K562 (cell line): ENCODE measurements at regions not wholly inside any gene's neighbourhood (a gene's known extent, or its start where the extent isn't known, plus 50 kb on each side); places are given as distances from the start of the nearest gene placed in this dataset.

Source experiments
- ATAC-seq: fragments of 200-7000 bp; cut with Tn5 transposase; 3 replicates; pipeline ENCODE4 v1.9.1; 2020; ENCODE audit warnings: moderate library complexity
- BruUV-seq: library from RNA; stranded (reverse); fragments of 400-500 nt; replicated peaks from 2 replicates; lab custom pipeline; 2021; lab: Mats Ljungman, UMichigan
- CTCF ChIA-PET: fragments of 300-600 bp; formaldehyde crosslinking; extraction: SDS; loops from one replicate; lab custom pipeline; 2021; ENCODE audit warnings: low intra/inter-chr PET ratio; lab: Yijun Ruan, JAX
- POLR2A ChIA-PET: fragments of 300-600, 350-650 bp; sonication (Branson Sonifier 250); formaldehyde crosslinking; extraction: SDS; loops from one replicate; lab custom pipeline; 2021; ENCODE audit warnings: antibody characterized with exemption, inconsistent platforms; lab: Yijun Ruan, JAX
- DNase-seq, 4 experiments: peaks; one replicate each; pipeline versions ENCODE4 v3.0.0 to v3.0.0-alpha.2; 2011 to 2018; ENCODE audit warnings: low spot score in 3 of 4, mixed read lengths in 3 of 4; ENCODE audit errors: extremely low read depth in 1 of 4
- FAIRE-seq: peaks from 2 replicates; lab custom pipeline; 2011; peaks lifted over from hg19 to GRCh38; lab: Jason Lieb, UNC
- H2AFZ ChIP-seq: 2 replicates; pipeline ENCODE4 v1.6.0; 2011; ENCODE audit warnings: low read depth, low read length, control low read depth, inconsistent platforms
- H3K27ac ChIP-seq: fragments of 200-600 bp; 3 replicates; pipeline ENCODE4 v1.8.0; 2011; ENCODE audit warnings: low read depth, mild to moderate bottlenecking, control low read depth, inconsistent platforms, low read length, moderate library complexity, mixed read lengths; ENCODE audit errors: extremely low read depth
- H3K27me3 ChIP-seq, 2 experiments: fragments of 300-600 bp in 1 of 2; 2 replicates in 1 of 2; 3 replicates in 1 of 2; pipeline versions ENCODE4 v1.6.0 to v1.8.0; 2011; ENCODE audit warnings: inconsistent platforms in 2 of 2, low read length in 2 of 2, mild to moderate bottlenecking in 1 of 2, mixed read lengths in 1 of 2, moderate library complexity in 1 of 2; ENCODE audit not compliant: control insufficient read depth in 2 of 2, insufficient read depth in 2 of 2
- H3K36me3 ChIP-seq: fragments of 300-600 bp; 3 replicates; pipeline ENCODE4 v1.8.0; 2011; ENCODE audit warnings: mild to moderate bottlenecking, low read length, inconsistent platforms; ENCODE audit not compliant: control insufficient read depth, insufficient read depth
- H3K4me1 ChIP-seq, 2 experiments: fragments of 200-600 bp in 1 of 2; replicated peaks in 1 of 2; 2 replicates in 1 of 2; 3 replicates in 1 of 2; pipeline versions ENCODE4 v1.5.1 to v1.8.0; 2011; ENCODE audit warnings: inconsistent platforms in 2 of 2, low read length in 2 of 2, mild to moderate bottlenecking in 1 of 2, mixed read lengths in 1 of 2, moderate library complexity in 1 of 2; ENCODE audit not compliant: control insufficient read depth in 2 of 2, insufficient read depth in 2 of 2
- H3K4me2 ChIP-seq: 2 replicates; pipeline ENCODE4 v1.6.1; 2011; ENCODE audit warnings: low read length, control low read depth, inconsistent platforms, mixed read lengths; ENCODE audit not compliant: insufficient read depth
- H3K4me3 ChIP-seq: fragments of 200-600 bp; sonication (generic), shearing (Covaris generic); 2 replicates; pipeline ENCODE4 v1.5.1; 2016; ENCODE audit warnings: control low read depth, inconsistent platforms
- H3K79me2 ChIP-seq: fragments of 200-600 bp; 3 replicates; pipeline ENCODE4 v1.8.0; 2011; ENCODE audit warnings: low read length, inconsistent platforms; ENCODE audit not compliant: control insufficient read depth, insufficient read depth
- H3K9ac ChIP-seq, 2 experiments: 2 replicates each; pipeline versions ENCODE4 v1.6.0 to v1.6.1; 2011; ENCODE audit warnings: low read depth in 2 of 2, low read length in 2 of 2, control low read depth in 1 of 2, inconsistent platforms in 1 of 2, mild to moderate bottlenecking in 1 of 2, mixed read lengths in 1 of 2; ENCODE audit not compliant: insufficient read depth in 1 of 2
- H3K9me1 ChIP-seq: one replicate; pipeline ENCODE4 v1.6.0; 2011; ENCODE audit warnings: inconsistent platforms, mild to moderate bottlenecking, low read length, moderate library complexity; ENCODE audit not compliant: control insufficient read depth, insufficient read depth
- H3K9me3 ChIP-seq: replicated peaks from 2 replicates; pipeline ENCODE4 v1.5.1; 2011; ENCODE audit warnings: low read depth, low read length, inconsistent platforms; ENCODE audit not compliant: control insufficient read depth, insufficient read depth
- H4K20me1 ChIP-seq: replicated peaks from 2 replicates; pipeline ENCODE4 v1.6.1; 2011; ENCODE audit warnings: low read length, inconsistent platforms, mixed read lengths; ENCODE audit not compliant: control insufficient read depth, insufficient read depth
- CCNT2 ChIP-seq: IDR thresholded peaks from 2 replicates; pipeline ENCODE4 v1.6.1; 2011; ENCODE audit warnings: borderline replicate concordance, low read depth, mild to moderate bottlenecking, moderate library complexity, mixed read lengths, low read length; ENCODE audit not compliant: insufficient read length; ENCODE audit errors: extremely low read depth
- EHMT2 ChIP-seq: fragments of 450-650 bp; IDR thresholded peaks from 2 replicates; pipeline ENCODE4 v1.6.1; 2018; ENCODE audit warnings: antibody characterized with exemption
- ETV6 ChIP-seq, 3 experiments: fragments of 150-350 bp in 1 of 3; sonication (generic) in 1 of 3; formaldehyde crosslinking in 1 of 3; IDR thresholded peaks; 2 replicates each; pipeline versions ENCODE4 v1.6.1 to v1.8.0; 2014 to 2022; ENCODE audit warnings: borderline replicate concordance in 2 of 3, low read depth in 2 of 3, antibody characterized with exemption in 1 of 3, low read length in 1 of 3, mild to moderate bottlenecking in 1 of 3, missing genetic modification reagents in 1 of 3
- FOXK1 ChIP-seq: sonication (generic); formaldehyde crosslinking; IDR thresholded peaks from 2 replicates; pipeline ENCODE4 v1.8.0; 2022; ENCODE audit warnings: missing genetic modification reagents, mild to moderate bottlenecking, borderline replicate concordance
- IFI16 ChIP-seq: fragments of 250-450 bp; sonication (Bioruptor Pico); IDR thresholded peaks from 2 replicates; pipeline ENCODE4 v2.1.2; 2022; ENCODE audit warnings: mild to moderate bottlenecking, inconsistent platforms
- NFE2 ChIP-seq: IDR thresholded peaks from 2 replicates; pipeline ENCODE4 v1.6.1; 2014; ENCODE audit warnings: antibody characterized with exemption, low read depth
- NKRF ChIP-seq: fragments of 450-650 bp; IDR thresholded peaks from 2 replicates; pipeline ENCODE4 v1.6.1; 2016; ENCODE audit warnings: borderline replicate concordance
- PCBP1 ChIP-seq: fragments of 200-400 bp; formaldehyde crosslinking; IDR thresholded peaks from 2 replicates; pipeline ENCODE4 v1.6.1; 2018; ENCODE audit warnings: mild to moderate bottlenecking, low read depth, low read length; ENCODE audit not compliant: poor library complexity, severe bottlenecking
- POLR3G ChIP-seq: IDR thresholded peaks from 2 replicates; pipeline ENCODE4 v1.6.1; 2011; ENCODE audit not compliant: insufficient read length, insufficient replicate concordance; ENCODE audit errors: extremely low read depth
- TEAD4 ChIP-seq, 2 experiments: sonication (generic) in 1 of 2; formaldehyde crosslinking in 1 of 2; IDR thresholded peaks; 2 replicates each; pipeline versions ENCODE4 v1.6.1 to v1.8.0; 2012 to 2022; ENCODE audit warnings: borderline replicate concordance in 1 of 2, inconsistent platforms in 1 of 2, low read length in 1 of 2, mild to moderate bottlenecking in 1 of 2, missing genetic modification reagents in 1 of 2
- ZNF655 ChIP-seq: fragments of 250-450 bp; sonication (Bioruptor Pico); IDR thresholded peaks from 2 replicates; pipeline ENCODE4 v1.5.0; 2021
- WGBS: fragments of 100-300 bp; shearing (Covaris generic); methylation state at CpG from one replicate; pipeline ENCODE4 v1.1.6; 2016; ENCODE audit warnings: low coverage, mixed read lengths; ENCODE audit not compliant: insufficient coverage; ENCODE audit errors: missing lambda C conversion rate; 5-methylcytosine and 5-hydroxymethylcytosine counted together
- in situ Hi-C: fragments of 300-500 bp; cut with MboI; formaldehyde crosslinking; loops from 4 replicates; pipeline ENCODE4 v1.15.0; 2018; ENCODE audit warnings: inconsistent platforms, mixed read lengths
- intact Hi-C: fragments of 100-400 bp; cut with micrococcal nuclease; formaldehyde crosslinking; loops from 2 replicates; pipeline ENCODE4 v1.14.2; 2022

GRCh38 chr2:147061269-147061668 is 783.6 kb upstream of the ACVR2A start:
- WGBS, result no CpG with 5 or more reads among the region's 1 CpG
- intact Hi-C loops (no loop called here), in situ Hi-C loops (no loop called here)
- no peak overlapping the region for H3K9ac ChIP-seq
- no peak for ATAC-seq
- TF ChIP-seq CCNT2, result no peak
- TF ChIP-seq ZNF655, result no peak
- no peak for TF ChIP-seq ETV6 (IDR thresholded peaks at IDR 0.05; ENCODE audit: borderline replicate concordance in 1 of 2, low read depth in 2 of 2, low read length in 1 of 2)
- TF ChIP-seq ETV6 (CRISPR knock-in tag; IDR thresholded peaks at IDR 0.05; ENCODE audit: borderline replicate concordance), result no peak
- TF ChIP-seq NKRF, result no peak
- no peak for TF ChIP-seq PCBP1
- TF ChIP-seq FOXK1 (CRISPR knock-in tag), result no peak
- no peak for TF ChIP-seq POLR3G
- no peak for TF ChIP-seq NFE2
- TF ChIP-seq TEAD4 (IDR thresholded peaks at IDR 0.05; ENCODE audit: low read length), result no peak
- no peak for TF ChIP-seq TEAD4 (CRISPR knock-in tag; IDR thresholded peaks at IDR 0.05; ENCODE audit: borderline replicate concordance)
- TF ChIP-seq IFI16, result no peak
- TF ChIP-seq EHMT2, result no peak
- TF ChIP-seq, all 486 proteins: peak for 0
- BruUV-seq, result no TSS peak
- no peak overlapping the region for H3K4me2 ChIP-seq
- H3K27ac ChIP-seq, result no peak overlapping the region
- no peaks in the 10 kb centered on the region for H3K9me1 ChIP-seq
- no peaks in the 10 kb centered on the region for H4K20me1 ChIP-seq
- no peaks in the 10 kb centered on the region for H3K4me1 ChIP-seq
- no peak for DNase-seq
- ChIA-PET POLR2A (no interaction called here), CTCF (no interaction called here)
- FAIRE-seq, result no peak
- H3K9me3 ChIP-seq, result no peaks in the 10 kb centered on the region
- H2AFZ ChIP-seq, result no peak overlapping the region
- H3K36me3 ChIP-seq, result no peaks in the 10 kb centered on the region
- H3K79me2 ChIP-seq, result no peaks in the 10 kb centered on the region
- no peaks in the 10 kb centered on the region for H3K27me3 ChIP-seq
- no peak overlapping the region for H3K4me3 ChIP-seq
